Erythroblast (primary cell): ENCODE measurements at regions not wholly inside any gene's neighbourhood (a gene's known extent, or its start where the extent isn't known, plus 50 kb on each side); places are given as distances from the start of the nearest gene placed in this dataset.

Experiments
- DNase-seq, 2 experiments: peaks; one replicate each; lab custom pipeline; 2025; lab: John Stamatoyannopoulos, UW
- GATA1 ChIP-seq: IDR thresholded peaks from 2 replicates; pipeline ENCODE4 v1.6.1; 2011; ENCODE audit warnings: low read depth, mild to moderate bottlenecking, control low read depth, low read length, moderate library complexity
- POLR2A ChIP-seq: IDR thresholded peaks from 2 replicates; pipeline ENCODE4 v1.6.1; 2011; ENCODE audit warnings: mild to moderate bottlenecking, low read length

DNA sequence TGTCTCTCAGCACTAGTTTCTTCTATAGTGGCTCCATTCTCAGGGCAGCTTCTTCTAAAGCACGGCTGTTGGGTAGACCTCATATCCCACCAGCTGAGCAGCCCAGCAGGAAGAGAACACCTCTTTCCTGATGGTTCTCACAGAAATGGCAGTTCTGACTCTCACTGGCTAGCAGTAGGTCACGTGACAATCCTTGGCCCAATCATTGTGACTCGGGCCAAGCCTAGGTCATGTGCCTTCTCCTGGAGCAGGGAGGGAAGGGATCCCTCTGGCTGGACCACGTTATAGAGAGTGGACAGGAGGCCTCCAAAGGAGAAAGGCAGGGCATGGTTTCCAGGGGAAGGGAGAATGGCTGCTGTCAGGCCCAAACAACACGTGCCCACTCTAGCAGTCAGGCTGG lies 149.1 kb downstream of the AACS start:
- no peak for DNase-seq
- TF ChIP-seq GATA1, result no peak
- no peak for TF ChIP-seq POLR2A

DNA sequence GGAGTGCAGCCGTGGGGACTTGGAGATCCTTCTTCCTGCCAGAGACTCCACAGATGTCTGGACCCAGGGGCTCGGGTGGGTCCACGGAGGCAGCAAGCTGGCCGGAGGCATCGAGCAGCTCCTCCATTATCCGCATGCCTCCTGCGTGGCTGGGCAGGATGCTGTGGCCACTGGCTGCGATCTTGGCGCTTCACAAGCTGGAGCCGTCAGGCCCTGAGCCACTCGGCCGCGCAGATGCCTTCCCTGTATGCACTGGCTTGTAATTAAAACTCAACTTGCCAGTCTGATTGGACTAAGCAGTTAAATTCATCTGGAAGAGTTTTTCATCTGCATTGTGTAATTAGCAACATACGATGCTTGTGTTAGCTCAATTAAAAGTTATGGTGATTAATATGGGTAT lies 151.5 kb downstream of the AACS start:
- TF ChIP-seq GATA1 (no peak), POLR2A (no peak)
- DNase-seq, result no peak

DNA sequence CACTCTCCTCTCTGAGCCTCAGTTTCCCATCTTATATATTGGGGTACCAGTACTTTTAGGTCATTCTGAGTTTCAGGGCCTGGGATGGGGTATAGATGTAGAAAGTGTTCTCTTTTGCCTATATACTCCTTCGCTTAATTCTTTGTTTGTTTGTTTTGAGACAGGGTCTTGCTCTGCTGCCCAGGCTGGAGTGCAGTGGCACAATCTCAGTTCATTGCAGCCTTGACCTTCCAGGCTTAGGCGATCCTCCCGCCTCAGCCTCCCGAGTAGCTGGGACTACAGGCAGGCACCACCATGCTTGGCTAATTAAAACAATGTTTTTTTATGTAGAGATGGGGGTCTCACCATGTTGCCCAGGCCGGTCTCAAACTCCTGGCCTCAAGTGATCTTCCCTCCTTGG lies 152.1 kb downstream of the AACS start:
- DNase-seq, result no peak
- no peak for TF ChIP-seq GATA1
- TF ChIP-seq POLR2A, result no peak

DNA sequence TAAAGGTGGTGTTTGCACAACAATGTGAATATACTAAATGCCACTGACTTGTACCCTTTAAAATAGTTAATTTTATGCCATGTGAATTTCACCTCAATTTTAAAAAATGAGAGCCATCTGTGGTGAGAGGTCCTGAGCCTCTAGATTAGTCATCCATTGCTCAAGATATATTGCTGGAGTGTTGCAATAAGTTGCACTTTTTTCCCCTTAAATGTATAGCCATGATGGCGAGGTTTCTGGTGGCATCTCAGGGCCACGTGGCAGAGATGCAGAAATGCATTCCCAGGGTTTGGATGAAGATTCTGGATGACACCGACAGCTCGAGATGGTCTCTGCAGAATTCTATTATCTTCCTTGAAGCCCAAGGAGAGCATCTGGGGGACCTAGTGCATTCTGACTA lies 153.7 kb downstream of the AACS start:
- no peak for DNase-seq
- no peak for TF ChIP-seq POLR2A
- no peak for TF ChIP-seq GATA1

DNA sequence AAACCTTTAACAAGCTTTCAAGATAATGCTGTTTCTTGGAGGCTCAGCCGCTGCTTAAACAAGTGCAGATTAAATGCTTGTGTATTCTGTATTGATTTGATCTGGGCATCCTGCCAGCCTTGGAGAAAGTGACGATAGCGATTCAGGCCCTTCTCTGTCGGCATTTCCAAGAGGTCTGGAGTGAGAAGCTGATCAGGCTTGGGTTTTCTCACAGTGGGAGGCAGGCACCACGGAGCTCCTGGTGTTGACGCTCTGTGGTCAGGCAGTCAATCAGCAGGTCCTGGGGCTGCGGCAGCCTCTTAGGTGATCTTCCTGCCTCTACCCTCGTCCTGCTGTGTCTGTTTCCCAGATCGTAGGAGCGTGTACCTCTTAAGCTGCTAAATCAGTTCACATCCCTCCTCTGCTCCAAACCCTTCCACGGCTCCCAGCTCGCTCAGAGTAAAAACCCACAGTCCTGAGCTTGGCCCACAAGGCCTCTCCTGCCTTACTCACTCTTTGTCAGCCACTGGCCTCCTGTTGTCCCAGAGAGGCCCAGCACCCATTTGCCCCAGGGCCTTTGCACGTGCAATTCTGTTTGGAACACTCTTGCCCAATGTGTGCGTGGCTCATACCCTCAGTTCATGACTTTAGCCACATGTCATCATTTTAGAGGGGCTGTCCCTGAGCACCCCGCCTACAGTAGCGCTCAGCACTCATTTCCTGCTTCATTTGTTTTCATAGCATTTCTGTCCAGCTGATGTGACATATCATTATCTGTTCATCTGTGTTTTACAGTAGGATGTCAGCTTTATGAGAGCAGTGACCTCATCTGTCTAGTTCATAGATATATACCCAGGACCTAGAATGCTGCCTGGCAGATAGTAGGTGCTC lies 155.4 kb downstream of the AACS start:
- TF ChIP-seq GATA1 (no peak), POLR2A (no peak)
- DNase-seq, result no peak

DNA sequence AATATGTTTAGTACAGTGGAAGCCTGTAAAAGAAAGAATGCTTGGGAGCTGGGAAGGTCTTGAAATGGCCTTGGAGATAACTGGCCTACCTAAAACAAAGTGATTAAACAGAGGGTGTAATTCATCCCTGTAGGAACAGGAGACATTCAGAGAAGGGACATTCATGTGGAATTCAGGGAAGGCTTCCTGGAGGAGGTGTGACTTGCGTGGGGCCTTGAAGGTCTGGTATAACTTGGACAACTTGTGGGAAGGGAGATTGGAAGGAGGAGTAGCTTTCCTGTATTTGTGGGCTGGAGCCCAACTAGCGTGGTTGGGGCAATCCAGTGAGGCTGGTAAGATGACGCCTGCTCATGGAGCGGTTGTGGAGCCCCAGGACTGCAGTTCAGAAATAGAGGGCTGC lies 156.4 kb downstream of the AACS start:
- no peak for DNase-seq
- no peak for TF ChIP-seq POLR2A
- TF ChIP-seq GATA1, result no peak

DNA sequence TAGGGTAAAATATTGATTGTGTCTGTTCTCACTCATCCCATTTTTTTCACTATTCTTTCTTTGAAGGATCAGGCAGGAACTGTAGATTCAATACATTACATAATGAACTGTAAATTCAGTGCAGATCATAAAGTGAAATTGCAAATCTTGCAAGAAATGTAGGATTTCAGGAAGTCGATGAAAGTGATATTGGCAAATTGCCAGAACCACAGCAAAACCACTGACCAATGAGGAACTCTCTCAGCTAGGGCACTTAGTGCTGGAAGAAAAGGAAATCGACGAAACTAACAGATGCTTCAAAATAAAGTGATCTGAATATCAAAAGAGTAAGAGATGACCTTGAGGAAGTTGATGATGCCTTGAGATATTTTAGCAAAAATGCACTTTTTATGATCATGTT lies 157.6 kb downstream of the AACS start:
- TF ChIP-seq GATA1, result no peak
- no peak for TF ChIP-seq POLR2A
- DNase-seq, result no peak

DNA sequence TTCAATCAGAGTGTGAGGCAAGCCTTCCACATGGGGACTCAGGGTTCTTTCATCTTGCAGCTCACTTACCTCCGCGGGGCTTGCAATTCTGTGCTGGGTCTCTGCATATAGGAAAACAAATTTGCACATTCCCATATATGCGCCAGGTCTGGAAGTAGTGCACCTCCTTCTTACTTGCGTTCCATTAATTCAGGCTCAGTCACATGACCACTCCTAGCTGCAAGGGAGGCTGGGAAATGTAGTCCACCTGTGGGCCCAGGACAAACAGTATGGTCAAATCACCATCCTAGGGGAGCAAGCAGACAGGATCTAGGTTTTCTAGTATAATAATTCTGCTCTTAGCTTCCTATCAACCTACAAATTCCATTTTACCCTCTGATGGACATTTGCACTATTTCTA lies 160.4 kb downstream of the AACS start:
- no peak for TF ChIP-seq GATA1
- no peak for TF ChIP-seq POLR2A
- no peak for DNase-seq

DNA sequence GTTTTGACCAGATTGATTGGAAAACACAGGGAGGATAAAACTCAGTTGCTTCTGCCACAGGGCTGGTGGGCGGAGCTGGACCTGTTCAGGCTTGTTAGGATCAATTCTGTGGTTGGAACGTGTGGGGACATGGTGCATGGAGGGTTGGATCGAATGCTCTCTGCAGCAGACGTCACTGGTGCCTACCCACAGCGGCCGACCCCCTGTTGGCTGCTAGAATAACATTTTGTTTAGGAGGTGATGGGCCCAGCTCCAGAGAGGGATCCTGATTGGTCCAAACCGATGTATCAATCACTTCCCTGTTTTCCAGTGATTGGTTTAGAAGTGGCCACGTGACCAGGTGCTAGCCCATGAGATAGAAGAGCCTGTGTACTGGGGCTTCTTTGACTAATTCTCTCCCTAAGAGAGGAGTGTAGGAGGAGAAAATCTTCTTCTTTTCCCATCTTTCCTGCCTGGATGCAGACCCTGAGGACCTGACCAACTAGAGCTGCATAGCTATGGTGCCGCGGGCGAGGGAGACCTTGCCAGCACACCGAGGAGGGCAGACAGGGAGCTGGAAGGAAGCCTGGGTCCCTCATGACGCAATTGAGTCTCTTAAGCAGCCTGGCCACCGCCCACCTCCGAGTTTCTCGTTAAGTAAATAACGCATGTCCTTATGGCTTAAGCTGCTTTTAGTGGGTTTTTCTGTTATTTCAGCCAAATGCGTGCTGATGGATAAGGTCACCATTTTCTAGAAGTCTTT lies 163.5 kb downstream of the AACS start:
- TF ChIP-seq POLR2A, result no peak
- no peak for TF ChIP-seq GATA1
- no peak for DNase-seq

DNA sequence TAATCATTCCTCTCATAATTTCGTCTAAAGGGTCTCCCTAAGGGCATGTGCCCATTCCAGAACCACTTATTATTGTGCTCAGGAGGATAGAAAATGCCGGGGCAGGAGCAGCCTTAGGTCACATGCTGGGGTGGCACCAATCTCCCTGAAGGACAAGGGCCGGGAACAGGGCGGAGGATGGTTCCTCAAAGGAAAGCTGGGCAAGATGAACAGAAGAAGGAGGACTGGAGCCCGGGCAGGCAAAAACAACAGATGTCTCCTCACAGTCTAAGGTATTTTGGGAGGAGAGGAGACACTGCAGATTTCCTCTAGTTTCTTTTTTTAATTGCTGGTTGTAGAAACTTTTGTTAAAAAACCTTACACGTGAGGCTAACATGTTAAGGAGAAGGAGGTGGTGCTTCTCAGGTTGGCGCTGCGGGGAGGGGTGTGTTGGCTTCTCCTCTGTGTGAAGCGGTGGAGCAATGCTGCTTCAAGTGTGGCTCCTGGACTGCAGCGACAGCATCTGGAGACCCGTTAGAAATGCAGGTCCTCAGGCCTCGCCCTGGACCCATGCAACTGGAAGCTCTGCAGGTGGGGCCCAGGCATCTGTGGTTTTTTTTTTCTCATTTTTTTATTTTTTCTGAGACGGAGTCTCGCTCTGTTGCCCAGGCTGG lies 164.8 kb downstream of the AACS start:
- no peak for DNase-seq
- TF ChIP-seq POLR2A (no peak), GATA1 (no peak)

DNA sequence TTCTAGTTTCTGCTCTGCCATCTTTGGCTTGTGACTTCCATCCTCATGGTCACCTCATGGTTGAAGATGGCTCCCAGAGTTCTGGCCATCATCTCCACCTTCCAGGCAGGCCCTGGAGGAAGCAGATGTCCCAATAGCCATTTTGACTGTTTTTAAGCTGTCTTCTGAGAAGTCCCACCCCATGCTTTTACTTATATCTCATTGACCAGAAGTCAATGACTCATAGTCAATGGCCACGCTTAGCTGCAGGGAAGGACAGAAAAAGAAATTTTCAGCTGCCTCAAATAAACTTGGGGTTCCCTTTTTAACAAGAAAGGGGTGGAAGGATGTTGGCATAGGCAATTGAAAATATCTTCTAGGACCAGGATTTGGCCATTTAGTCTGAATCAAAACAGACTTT lies 168.1 kb downstream of the AACS start:
- TF ChIP-seq GATA1, result no peak
- no peak for TF ChIP-seq POLR2A
- no peak for DNase-seq

DNA sequence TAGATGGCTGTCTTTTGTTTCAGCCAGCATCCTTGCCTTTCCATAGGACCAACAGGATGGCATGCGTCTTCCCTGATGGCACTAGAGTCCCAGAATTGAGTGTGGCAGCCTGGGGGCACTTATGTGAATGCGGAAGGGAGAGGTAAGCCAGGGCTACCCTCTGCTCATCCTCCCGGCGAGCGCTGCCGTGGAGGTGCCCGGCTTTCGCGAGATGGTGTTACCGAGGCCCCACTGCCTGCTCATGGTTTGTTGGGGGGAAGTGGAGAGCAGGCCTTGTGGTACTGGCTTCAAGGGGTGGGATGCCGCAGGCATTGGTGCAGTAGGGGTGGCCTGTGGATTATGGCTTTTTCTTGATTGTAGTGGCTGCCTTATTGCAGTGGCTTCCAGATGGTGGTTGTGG lies 174.3 kb downstream of the AACS start:
- TF ChIP-seq POLR2A (no peak), GATA1 (no peak)

DNA sequence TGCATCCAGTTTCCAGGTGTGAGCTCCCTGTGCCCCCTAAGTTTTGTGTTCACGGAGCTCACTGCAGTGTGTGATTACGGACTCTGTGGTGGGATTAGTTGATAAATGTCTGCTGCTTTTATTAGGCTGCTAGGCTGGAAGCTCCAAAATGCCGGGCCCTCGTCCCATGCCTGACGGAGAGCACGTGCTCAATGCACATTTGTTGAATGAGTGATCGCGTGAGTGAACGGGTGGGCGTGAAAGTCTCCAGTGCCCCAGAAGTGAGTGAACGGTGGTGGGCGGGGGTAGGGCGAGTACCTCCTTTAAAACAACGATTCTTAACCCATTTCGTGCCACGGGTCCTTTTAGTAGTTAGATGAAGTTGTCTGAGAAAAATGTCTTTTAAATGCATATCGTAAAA lies 175.5 kb downstream of the AACS start:
- DNase-seq, result no peak
- TF ChIP-seq POLR2A, result no peak
- TF ChIP-seq GATA1, result no peak

More for the DNA sequence above, 174.3 kb downstream of the AACS start:
- DNase-seq, result no peak

DNA sequence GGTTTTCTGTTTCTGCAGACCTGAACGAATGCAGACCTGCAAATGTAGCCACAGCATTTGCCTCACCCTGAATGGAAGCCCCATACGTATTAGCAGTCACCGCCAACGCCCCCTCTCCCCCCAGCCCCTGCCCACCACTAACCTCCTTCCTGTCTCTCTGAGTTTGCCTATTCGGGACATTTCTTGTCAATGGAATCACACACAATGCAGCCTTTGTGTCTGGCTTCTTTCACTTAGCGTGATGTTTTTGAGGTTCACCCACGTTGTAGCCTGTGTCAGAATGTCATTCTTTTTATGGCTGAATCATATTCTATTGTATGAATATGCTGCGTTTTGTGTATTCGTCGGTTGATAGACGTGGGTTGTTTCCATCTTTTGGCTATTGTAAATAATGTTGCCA lies 178.6 kb downstream of the AACS start:
- TF ChIP-seq POLR2A (no peak), GATA1 (no peak)
- no peak for DNase-seq

DNA sequence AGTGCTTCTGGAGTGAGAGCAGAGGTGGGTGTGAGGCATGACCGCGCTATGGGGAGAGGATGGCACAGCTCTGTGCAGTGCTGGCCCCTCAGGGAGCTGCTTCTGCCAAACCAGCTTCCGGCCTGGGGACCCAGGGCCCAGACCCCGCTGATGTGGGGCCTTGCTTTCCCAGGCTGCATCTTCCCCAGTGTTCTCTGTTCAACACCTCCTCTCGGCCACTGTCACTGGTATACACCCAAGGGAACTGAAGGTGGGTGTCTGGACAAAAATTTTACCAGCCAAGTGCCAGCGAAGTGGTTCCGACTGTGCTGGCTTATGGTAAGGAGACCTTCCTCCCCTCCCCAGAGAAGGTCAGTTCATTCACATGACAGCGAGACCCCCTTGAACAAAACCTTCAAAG lies 179.1 kb downstream of the AACS start:
- no peak for DNase-seq
- TF ChIP-seq GATA1 (no peak), POLR2A (no peak)
